Stomach (tissue), 8 donors: ENCODE measurements at regions not wholly inside any gene's neighbourhood (a gene's known extent, or its start where the extent isn't known, plus 50 kb on each side); places are given as distances from the start of the nearest gene placed in this dataset.

Experiments used
- DNase-seq, 2 donors: peaks; one replicate each; pipeline versions ENCODE4 v3.0.0 to v3.0.0-alpha.2; 2013 to 2019
- H3K27ac ChIP-seq, 5 donors: fragments of 200-600 bp in 4 of 5; sonication (generic) in 4 of 5; one replicate each; pipeline ENCODE4 v1.5.1; 2013 to 2019; ENCODE audit warnings: mild to moderate bottlenecking in 1 of 5, moderate library complexity in 1 of 5
- H3K27me3 ChIP-seq, 3 donors: fragments of 200-600 bp; sonication (generic); one replicate each; pipeline ENCODE4 v1.5.1; 2017 to 2019; ENCODE audit warnings: mixed run types in 1 of 3
- H3K36me3 ChIP-seq, 4 donors: fragments of 200-600 bp; sonication (generic); 1 replicate in 3 of 4; 2 replicates in 1 of 4; pipeline ENCODE4 v1.5.1; 2016 to 2019
- H3K4me1 ChIP-seq, 4 donors: fragments of 200-600 bp; sonication (generic); one replicate each; pipeline ENCODE4 v1.5.1; 2016 to 2019
- H3K4me3 ChIP-seq, 4 donors: fragments of 200-600 bp; sonication (generic) in 3 of 4; one replicate each; pipeline ENCODE4 v1.5.1; 2016 to 2019; ENCODE audit warnings: mild to moderate bottlenecking in 1 of 4
- H3K9me3 ChIP-seq, 4 donors: fragments of 200-600 bp; sonication (generic); one replicate each; pipeline ENCODE4 v1.5.1; 2016 to 2019
- CTCF ChIP-seq, 7 experiments: fragments of 450-650 bp in 4 of 7; fragments of 200-600 bp in 3 of 7; sonication (generic) in 3 of 7; IDR thresholded peaks; one replicate each; pipeline ENCODE4 v1.5.1; 2016 to 2019; ENCODE audit warnings: antibody characterized with exemption in 7 of 7, control low read depth in 2 of 7, mild to moderate bottlenecking in 1 of 7
- EP300 ChIP-seq: sonication (generic); formaldehyde crosslinking; IDR thresholded peaks from one replicate; pipeline ENCODE4 v1.6.1; 2017; ENCODE audit warnings: antibody characterized with exemption
- POLR2A ChIP-seq, 4 donors: fragments of 450-650 bp; IDR thresholded peaks; one replicate each; pipeline ENCODE4 v1.6.1; 2016; ENCODE audit warnings: antibody characterized with exemption in 4 of 4, control low read depth in 2 of 4, mild to moderate bottlenecking in 1 of 4, moderate library complexity in 1 of 4
- POLR2AphosphoS5 ChIP-seq, 3 donors: sonication (generic); formaldehyde crosslinking; IDR thresholded peaks; one replicate each; pipeline ENCODE4 v1.6.1; 2016; ENCODE audit warnings: antibody characterized with exemption in 3 of 3
- WGBS, 5 donors: extraction: QIAGEN DNeasy Blood & Tissue Kit in 3 of 5; methylation state at CpG; one replicate each; pipeline versions ENCODE4 v1.1.5 to v1.1.7; 2013 to 2018; 5-methylcytosine and 5-hydroxymethylcytosine counted together
- intact Hi-C: fragments of 100-400 bp; cut with DNase I; formaldehyde crosslinking; loops from one replicate; pipeline ENCODE4 v1.15.1; 2023; ENCODE audit warnings: low total_unique reads
- donor health status: healthy with polysubstance abuse.
- donor health status: Bipolar disorder and iron deficiency.
- donor health status: healthy.

GRCh38 chr1:103307751-103308150 is 199.4 kb upstream of the COL11A1 start:
- intact Hi-C loops: no loop called here
- 50 to 65% (median 60%) methylated on average over 2 of the region's 2 CpGs for WGBS, 5 donors

DNA sequence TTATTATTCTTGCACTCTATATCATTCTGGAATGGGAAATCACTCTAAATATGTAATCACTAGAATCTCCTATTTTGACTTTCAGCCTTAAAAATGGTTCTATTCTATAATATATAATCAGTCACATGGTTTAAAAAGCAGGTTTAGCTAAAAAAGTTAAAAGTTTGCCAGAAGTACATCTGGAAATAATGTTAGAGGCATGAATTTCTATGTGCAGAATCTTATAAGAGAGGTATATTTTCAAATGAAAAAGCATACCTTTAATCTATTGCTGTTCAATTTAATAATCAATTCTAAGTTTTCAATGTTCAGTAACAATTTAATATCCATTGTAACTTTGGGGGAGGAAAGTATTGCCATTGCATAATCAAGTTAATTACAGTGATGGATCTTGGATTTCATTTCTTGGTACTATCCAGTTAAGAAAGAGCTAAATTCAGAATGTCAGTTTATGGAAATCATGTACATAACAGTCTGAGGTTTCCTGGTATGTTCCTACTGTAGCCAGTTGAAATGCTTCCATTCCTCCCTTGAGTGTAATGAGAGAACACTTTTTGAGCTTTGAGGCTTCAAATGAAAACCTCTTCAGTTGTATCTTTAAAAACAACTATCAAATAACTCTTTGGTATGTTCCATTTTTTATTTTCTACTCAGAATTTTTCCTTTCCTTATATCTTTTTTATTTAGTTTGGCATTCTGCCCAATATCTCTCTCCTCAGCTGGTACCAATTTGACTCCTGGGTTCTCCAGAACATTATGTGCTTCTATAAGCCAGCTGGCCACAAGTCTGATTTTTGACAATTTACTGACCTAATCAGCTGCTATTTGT is 175.7 kb upstream of the COL11A1 start:
- intact Hi-C loops: no loop called here
- no peaks in the 10 kb centered on the region for H3K4me1 ChIP-seq

More at GRCh38 chr1:103307751-103308150, 199.4 kb upstream of the COL11A1 start:
- TF ChIP-seq EP300: no peak
- TF ChIP-seq POLR2AphosphoS5 (IDR thresholded peaks at IDR 0.05): no peak
- TF ChIP-seq POLR2A (IDR thresholded peaks at IDR 0.05): no peak
- no peak for TF ChIP-seq CTCF (IDR thresholded peaks at IDR 0.05)
- no peaks in the 10 kb centered on the region for H3K36me3 ChIP-seq
- peaks cover 0 to 7% (median 0%) of the 10 kb centered on the region in 4 donors for H3K9me3 ChIP-seq
- no peak overlapping the region for H3K27ac ChIP-seq
- no peaks in the 10 kb centered on the region for H3K27me3 ChIP-seq
- no peak for DNase-seq
- H3K4me3 ChIP-seq: no peak overlapping the region
- H3K4me1 ChIP-seq: no peaks in the 10 kb centered on the region

DNA sequence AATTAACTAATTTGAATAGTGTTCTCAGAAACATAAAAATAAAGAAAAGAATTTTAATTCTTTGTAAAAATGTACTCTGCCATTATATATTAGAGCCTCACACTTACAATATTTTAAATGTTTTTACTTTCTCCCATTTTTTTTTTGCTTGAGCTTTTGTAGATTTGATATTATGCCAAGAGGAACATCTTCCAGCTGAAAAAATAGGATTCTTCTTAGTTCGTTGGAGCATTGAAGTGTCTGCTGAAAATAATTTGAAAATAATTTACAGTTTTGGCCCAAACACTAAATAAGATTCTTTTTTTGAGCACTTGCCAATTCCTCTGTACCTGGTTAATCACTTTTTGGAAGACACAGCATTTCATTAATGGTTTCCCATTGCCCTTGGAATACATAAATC is 175.0 kb upstream of the COL11A1 start:
- no peaks in the 10 kb centered on the region for H3K4me1 ChIP-seq
- H3K9me3 ChIP-seq: peaks cover 0 to 9% (median 0%) of the 10 kb centered on the region in 4 donors
- no peak overlapping the region for H3K27ac ChIP-seq
- peak in 1 of 2 donors; percentile 7 for DNase-seq
- intact Hi-C loops: no loop called here
- H3K36me3 ChIP-seq: no peaks in the 10 kb centered on the region
- H3K4me3 ChIP-seq: no peak overlapping the region
- TF ChIP-seq EP300 (no peak), POLR2AphosphoS5 (IDR thresholded peaks at IDR 0.05) (no peak), CTCF (IDR thresholded peaks at IDR 0.05) (no peak), POLR2A (IDR thresholded peaks at IDR 0.05) (no peak)
- 45 to 54% (median 52%) methylated on average over 1 of the region's 1 CpG for WGBS, 5 donors
- H3K27me3 ChIP-seq: no peaks in the 10 kb centered on the region

More for the DNA sequence above, 175.7 kb upstream of the COL11A1 start:
- no peak overlapping the region for H3K4me3 ChIP-seq
- no peaks in the 10 kb centered on the region for H3K36me3 ChIP-seq
- peaks cover 0 to 9% (median 0%) of the 10 kb centered on the region in 4 donors for H3K9me3 ChIP-seq
- H3K27ac ChIP-seq: no peak overlapping the region
- TF ChIP-seq EP300 (no peak), CTCF (IDR thresholded peaks at IDR 0.05) (no peak), POLR2A (IDR thresholded peaks at IDR 0.05) (no peak), POLR2AphosphoS5 (IDR thresholded peaks at IDR 0.05) (no peak)
- DNase-seq: peak in 1 of 2 donors; percentile 36
- H3K27me3 ChIP-seq: no peaks in the 10 kb centered on the region

DNA sequence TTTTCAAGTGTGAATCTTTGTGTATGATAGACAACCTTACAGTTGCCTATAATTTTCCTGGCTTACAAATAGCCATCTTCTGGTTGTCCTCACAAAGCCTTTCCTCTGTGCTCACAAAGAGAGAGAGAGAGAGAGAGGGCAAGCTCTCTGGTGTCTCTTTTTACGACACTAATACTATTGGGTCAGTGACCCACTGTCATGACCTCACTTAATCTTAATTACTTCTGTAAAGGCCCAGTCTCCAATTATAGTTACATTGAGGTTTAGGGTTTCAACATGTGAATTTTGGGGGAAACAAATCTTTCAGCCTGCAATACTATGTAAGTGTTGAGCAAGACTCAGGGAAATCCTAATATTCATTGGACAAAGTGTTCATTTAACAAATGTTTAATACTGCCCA is 167.4 kb upstream of the COL11A1 start:
- peaks cover 0 to 1% (median 0%) of the 10 kb centered on the region in 4 donors for H3K9me3 ChIP-seq
- 15 to 44% (median 41%) methylated on average over 1 of the region's 1 CpG for WGBS, 5 donors

More for the DNA sequence above, 167.4 kb upstream of the COL11A1 start:
- no peaks in the 10 kb centered on the region for H3K4me1 ChIP-seq
- no peak overlapping the region for H3K27ac ChIP-seq
- intact Hi-C loops: no loop called here
- DNase-seq: no peak
- H3K4me3 ChIP-seq: no peak overlapping the region
- TF ChIP-seq POLR2AphosphoS5 (IDR thresholded peaks at IDR 0.05) (no peak), POLR2A (IDR thresholded peaks at IDR 0.05) (no peak), CTCF (IDR thresholded peaks at IDR 0.05) (no peak), EP300 (no peak)
- H3K36me3 ChIP-seq: no peaks in the 10 kb centered on the region
- no peaks in the 10 kb centered on the region for H3K27me3 ChIP-seq
